ENCODE measurements at regions not wholly inside any gene's neighbourhood (a gene's known extent, or its start where the extent isn't known, plus 50 kb on each side); places are given as distances from the start of the nearest gene placed in this dataset.

DNA sequence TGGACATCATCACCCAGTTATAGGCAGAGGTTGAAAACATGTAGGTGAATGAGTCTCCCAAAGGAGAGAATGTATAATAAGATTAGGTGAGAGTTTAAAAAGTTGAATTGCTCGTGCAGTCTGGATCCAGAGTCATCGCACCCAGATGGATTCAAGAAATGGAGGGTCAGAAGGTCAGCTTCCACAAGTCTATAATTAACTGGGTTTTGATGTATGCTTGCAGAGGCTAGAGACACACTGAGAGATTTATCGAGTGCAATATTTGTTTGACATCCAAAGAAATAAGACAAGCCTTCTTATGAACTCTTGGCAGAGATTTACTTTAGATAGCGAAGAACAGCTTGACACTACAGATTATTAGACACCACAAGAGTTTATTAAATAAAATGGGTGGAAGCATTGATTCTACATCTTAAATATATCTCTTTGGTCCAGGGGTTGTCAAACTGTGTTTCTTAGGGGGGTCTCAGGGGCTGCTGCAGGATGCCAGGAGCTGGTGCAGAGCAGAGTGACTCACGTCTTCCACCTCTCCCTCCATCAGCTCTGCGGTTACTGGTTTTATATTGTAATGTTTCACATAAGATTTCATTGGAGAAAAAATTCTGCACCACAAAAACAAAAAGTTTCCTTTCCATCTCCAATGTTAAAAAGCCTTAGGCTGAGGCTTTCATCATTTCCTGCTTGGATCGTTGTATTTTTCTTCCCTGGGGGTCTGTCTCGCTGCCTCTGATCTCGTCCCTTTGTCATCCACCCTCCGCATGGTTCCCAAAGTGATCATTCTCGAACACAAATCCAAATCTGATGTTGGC, 176.2 kb upstream of the AHI1 start:
- TF ChIP-seq L3MBTL2 (conservative IDR thresholded peaks at IDR 0.05) (no peak), SP1 (IDR thresholded peaks at IDR 0.05) (no peak), BHLHE40 (IDR thresholded peaks at IDR 0.05; ENCODE audit: borderline replicate concordance) (no peak), HDGF (IDR thresholded peaks at IDR 0.05; ENCODE audit: borderline replicate concordance) (no peak), SUZ12 (IDR thresholded peaks at IDR 0.05) (no peak), FOXM1 (IDR thresholded peaks at IDR 0.05; ENCODE audit: borderline replicate concordance) (no peak), ZNF384 (IDR thresholded peaks at IDR 0.05) (no peak), FOXK2 (IDR thresholded peaks at IDR 0.05) (no peak), CTBP1 (IDR thresholded peaks at IDR 0.05; ENCODE audit: borderline replicate concordance) (no peak), FOXA1 (IDR thresholded peaks at IDR 0.05) (no peak), TARDBP (IDR thresholded peaks at IDR 0.05) (no peak), NFRKB (IDR thresholded peaks at IDR 0.05) (no peak)
- TF ChIP-seq, protein P1, sequence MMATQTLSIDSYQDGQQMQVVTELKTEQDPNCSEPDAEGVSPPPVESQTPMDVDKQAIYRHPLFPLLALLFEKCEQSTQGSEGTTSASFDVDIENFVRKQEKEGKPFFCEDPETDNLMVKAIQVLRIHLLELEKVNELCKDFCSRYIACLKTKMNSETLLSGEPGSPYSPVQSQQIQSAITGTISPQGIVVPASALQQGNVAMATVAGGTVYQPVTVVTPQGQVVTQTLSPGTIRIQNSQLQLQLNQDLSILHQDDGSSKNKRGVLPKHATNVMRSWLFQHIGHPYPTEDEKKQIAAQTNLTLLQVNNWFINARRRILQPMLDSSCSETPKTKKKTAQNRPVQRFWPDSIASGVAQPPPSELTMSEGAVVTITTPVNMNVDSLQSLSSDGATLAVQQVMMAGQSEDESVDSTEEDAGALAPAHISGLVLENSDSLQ (IDR thresholded peaks at IDR 0.05), result no peak

All from HEK293T (cell line).